Astrocyte of the cerebellum (primary cell): ENCODE measurements at regions not wholly inside any gene's neighbourhood (a gene's known extent, or its start where the extent isn't known, plus 50 kb on each side); places are given as distances from the start of the nearest gene placed in this dataset.

Experiments
- DNase-seq: peaks from one replicate; pipeline ENCODE4 v3.0.0-alpha.2; 2011; ENCODE audit warnings: low read depth
- H3K4me3 ChIP-seq: 2 replicates; pipeline ENCODE4 v1.5.1; 2011; ENCODE audit warnings: mild to moderate bottlenecking, low read depth, low read length, moderate library complexity
- in situ Hi-C: cut with HindIII; loops from 2 replicates; pipeline ENCODE4 v1.10.0; 2017; ENCODE audit warnings: low sequenced_read_pairs
- TF ChIP-seq, protein P1 (sequence below): IDR thresholded peaks from 2 replicates; pipeline ENCODE4 v1.5.1; 2012; ENCODE audit warnings: low read length, low read depth, moderate library complexity, mild to moderate bottlenecking; ENCODE audit errors: missing control alignments

DNA sequence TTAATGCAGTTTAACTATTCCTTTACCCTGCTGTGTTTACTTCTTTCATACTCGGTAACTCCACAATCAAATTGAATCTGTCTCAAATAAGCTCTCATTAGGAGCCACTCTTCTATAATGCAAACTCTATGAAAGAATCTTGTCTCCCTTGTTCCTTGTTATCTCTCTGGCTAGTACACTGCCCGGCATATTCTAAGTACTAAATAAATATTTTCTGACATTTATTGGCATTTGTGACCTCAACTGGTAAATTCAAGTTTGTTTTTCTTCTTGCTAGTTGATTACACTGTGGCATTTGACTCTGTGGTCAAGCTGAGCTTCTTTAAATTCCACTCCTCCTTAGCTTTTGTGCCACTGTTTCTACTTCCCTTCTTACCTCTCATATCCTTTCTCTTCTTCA lies 237.6 kb upstream of the KHDRBS2 start:
- no peak for DNase-seq
- in situ Hi-C loops: no loop called here
- TF ChIP-seq, protein P1, sequence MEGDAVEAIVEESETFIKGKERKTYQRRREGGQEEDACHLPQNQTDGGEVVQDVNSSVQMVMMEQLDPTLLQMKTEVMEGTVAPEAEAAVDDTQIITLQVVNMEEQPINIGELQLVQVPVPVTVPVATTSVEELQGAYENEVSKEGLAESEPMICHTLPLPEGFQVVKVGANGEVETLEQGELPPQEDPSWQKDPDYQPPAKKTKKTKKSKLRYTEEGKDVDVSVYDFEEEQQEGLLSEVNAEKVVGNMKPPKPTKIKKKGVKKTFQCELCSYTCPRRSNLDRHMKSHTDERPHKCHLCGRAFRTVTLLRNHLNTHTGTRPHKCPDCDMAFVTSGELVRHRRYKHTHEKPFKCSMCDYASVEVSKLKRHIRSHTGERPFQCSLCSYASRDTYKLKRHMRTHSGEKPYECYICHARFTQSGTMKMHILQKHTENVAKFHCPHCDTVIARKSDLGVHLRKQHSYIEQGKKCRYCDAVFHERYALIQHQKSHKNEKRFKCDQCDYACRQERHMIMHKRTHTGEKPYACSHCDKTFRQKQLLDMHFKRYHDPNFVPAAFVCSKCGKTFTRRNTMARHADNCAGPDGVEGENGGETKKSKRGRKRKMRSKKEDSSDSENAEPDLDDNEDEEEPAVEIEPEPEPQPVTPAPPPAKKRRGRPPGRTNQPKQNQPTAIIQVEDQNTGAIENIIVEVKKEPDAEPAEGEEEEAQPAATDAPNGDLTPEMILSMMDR: no peak
- no peak overlapping the region for H3K4me3 ChIP-seq

DNA sequence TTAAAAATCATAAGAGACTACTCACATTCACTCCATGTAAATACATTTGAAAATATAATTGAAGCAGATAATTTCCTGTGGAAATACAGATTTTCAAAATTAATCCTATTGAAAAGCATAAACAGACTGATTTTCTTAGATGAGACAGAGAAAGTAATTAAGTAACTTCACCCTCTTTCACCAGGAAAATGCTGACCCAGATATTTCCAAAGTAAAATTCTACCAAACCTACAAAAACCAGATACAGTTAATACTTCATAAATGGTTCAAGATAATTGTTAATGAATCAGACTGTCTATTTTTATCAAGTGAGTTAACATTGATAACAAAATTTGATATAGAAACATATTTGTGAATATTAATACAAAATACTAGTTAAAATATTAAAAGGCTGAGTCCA lies 233.5 kb upstream of the KHDRBS2 start:
- in situ Hi-C loops: no loop called here
- TF ChIP-seq, protein P1: no peak

DNA sequence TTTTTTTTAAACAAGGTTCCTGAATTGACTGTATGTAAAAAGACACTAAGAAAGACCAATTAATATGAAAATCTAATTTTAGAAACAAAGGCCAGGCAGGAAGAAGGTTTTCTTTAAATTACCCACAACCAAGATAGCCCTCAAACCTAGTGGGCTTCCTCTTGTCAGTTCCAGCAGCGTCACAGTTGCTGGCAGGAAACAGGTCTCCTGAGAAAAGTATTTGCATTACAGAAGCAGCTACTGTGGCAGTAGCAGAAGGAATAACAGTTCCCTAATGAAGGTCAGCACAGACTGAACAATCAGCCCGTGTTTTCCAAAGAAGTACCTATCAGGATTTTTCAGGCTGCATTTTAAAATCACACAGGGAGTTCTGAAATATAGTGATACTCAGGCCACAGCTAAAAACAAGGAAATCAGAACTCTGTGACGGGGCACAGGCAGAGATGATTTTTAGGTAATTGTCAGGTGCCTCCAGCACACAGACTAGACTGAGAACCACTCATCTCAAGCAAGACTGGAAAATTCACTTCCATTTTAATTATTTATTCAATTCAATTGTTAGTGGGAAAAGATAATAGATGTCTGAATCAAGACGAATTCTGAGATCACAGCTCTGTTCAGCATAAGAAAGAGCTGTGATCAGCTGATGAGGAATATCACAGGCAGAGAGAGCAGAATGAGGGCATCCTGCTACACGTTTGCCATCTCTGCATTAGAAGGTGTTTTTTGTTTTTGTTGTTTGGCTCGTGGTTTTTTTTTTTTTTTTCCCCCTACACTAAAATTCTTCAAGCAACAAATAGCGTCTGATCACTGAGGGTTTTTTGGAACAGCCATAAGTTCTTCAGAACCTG lies 230.5 kb upstream of the KHDRBS2 start:
- in situ Hi-C loops: no loop called here
- H3K4me3 ChIP-seq: no peak overlapping the region
- TF ChIP-seq, protein P1: no peak
- DNase-seq: no peak

More for the DNA sequence above, 233.5 kb upstream of the KHDRBS2 start:
- no peak for DNase-seq
- H3K4me3 ChIP-seq: no peak overlapping the region

DNA sequence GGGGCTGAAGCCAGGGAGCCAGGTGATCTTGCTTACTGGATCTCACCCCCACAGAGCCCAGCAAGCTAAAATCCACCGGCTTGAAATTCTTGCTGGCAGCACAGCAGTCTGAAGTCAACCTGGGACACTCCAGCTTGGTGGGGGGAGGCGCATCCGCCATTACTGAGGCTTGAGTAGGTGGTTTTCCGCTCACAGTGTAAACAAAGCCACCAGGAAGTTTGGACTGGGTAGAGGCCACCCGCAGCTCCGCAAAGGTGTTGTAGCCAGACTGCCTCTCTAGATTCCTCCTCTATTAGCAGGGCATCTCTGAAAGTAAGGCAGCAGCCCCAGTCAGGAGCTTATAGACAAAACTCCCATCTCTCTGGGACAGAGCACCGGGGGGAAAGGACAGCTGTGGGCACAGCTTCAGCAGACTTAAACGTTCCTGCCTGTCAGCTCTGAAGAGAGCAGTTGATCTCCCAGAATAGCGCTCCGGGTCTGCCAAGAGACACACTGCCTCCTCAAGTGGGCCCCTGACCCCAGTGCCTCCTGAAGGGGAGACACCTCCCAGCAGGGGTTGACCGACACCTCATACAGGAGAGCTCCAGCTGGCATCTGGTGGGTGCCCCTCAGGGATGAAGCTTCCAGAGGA lies 206.3 kb upstream of the KHDRBS2 start:
- DNase-seq: no peak
- H3K4me3 ChIP-seq: no peak overlapping the region
- in situ Hi-C loops: no loop called here
- TF ChIP-seq, protein P1: no peak

DNA sequence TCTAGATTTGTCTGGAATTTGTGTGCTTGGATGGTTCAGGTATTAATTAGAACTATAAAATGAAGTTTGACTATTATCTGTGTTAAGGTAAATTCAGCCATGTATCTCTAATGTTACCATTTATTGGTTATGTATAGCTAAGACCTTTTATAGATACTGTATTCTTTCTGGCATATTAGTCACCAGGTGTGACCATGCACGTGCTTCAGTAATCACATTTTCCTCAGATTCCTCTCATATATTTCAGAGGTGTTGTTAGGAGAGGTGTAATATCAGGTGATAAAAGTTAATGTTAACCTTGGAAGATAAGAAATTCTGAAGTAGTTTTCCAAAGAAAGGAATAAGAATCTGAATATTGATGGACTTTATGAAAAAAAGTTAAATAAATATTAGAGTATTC lies 194.5 kb upstream of the KHDRBS2 start:
- H3K4me3 ChIP-seq: no peak overlapping the region
- in situ Hi-C loops: no loop called here
- DNase-seq: no peak
- TF ChIP-seq, protein P1: no peak

DNA sequence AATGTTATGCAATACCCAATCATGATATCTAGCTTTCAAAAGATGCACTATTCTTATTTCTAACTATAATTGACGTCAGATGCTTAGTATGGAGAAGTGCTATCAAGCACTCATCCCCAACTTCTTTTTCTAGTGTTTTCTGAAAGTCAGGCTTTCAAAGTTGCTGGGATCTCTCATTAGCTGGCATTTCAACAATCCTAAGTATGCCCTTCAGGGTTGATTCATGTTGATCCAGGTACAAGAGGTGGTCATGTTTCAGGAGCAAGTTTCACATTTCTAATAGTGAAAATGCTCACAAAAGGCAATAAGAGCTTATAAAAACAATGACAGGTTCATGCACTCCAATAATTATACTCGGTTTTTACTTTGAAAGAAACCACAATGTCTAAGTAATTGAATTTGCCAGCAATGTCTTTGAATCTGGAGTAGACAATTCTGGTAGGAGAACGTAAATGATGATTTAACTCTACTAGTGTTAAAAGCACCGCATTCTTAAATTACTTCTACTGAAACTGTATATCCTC lies 193.7 kb upstream of the KHDRBS2 start:
- TF ChIP-seq, protein P1: no peak
- DNase-seq: no peak
- no peak overlapping the region for H3K4me3 ChIP-seq
- in situ Hi-C loops: no loop called here
